HepG2 (cell line): ENCODE measurements at regions not wholly inside any gene's neighbourhood (a gene's known extent, or its start where the extent isn't known, plus 50 kb on each side); places are given as distances from the start of the nearest gene placed in this dataset.

Experiments
- ADNP ChIP-seq: sonication (generic); formaldehyde crosslinking; IDR thresholded peaks from 2 replicates; pipeline ENCODE4 v1.4.0; 2020; ENCODE audit warnings: missing genetic modification reagents
- AHDC1 ChIP-seq: sonication (generic); formaldehyde crosslinking; IDR thresholded peaks from 2 replicates; pipeline ENCODE4 v1.5.1; 2020; ENCODE audit warnings: mild to moderate bottlenecking, missing genetic modification reagents, borderline replicate concordance
- BRF2 ChIP-seq: sonication (generic); formaldehyde crosslinking; IDR thresholded peaks from 2 replicates; pipeline ENCODE4 v1.8.1; 2022; ENCODE audit warnings: mild to moderate bottlenecking, missing genetic modification reagents
- CREBL2 ChIP-seq: sonication (generic); formaldehyde crosslinking; IDR thresholded peaks from 2 replicates; pipeline ENCODE4 v1.8.1; 2023; ENCODE audit warnings: missing genetic modification reagents, mild to moderate bottlenecking, borderline replicate concordance
- EP300 ChIP-seq, 3 experiments: sonication (generic) in 1 of 3; formaldehyde crosslinking in 1 of 3; IDR thresholded peaks; 2 replicates each; pipeline versions ENCODE4 v1.5.1 to v1.6.1; 2011 to 2020; ENCODE audit warnings: low read depth in 2 of 3, low read length in 2 of 3, borderline replicate concordance in 1 of 3, improper control_type of control experiment in 1 of 3, mild to moderate bottlenecking in 1 of 3, missing genetic modification reagents in 1 of 3, moderate library complexity in 1 of 3
- ERF ChIP-seq: IDR thresholded peaks from 2 replicates; pipeline ENCODE4 v1.6.1; 2018; ENCODE audit warnings: missing biosample characterization, missing genetic modification reagents
- IRF1 ChIP-seq: sonication (generic); formaldehyde crosslinking; IDR thresholded peaks from 2 replicates; pipeline ENCODE4 v1.4.0; 2020; ENCODE audit warnings: low read depth, mild to moderate bottlenecking, missing genetic modification reagents
- JARID2 ChIP-seq: sonication (generic); formaldehyde crosslinking; IDR thresholded peaks from 2 replicates; pipeline ENCODE4 v1.8.1; 2023; ENCODE audit warnings: missing genetic modification reagents, inconsistent platforms; ENCODE audit not compliant: insufficient replicate concordance
- JUND ChIP-seq: sonication (generic); formaldehyde crosslinking; IDR thresholded peaks from 2 replicates; pipeline ENCODE4 v1.8.0; 2022; ENCODE audit warnings: mild to moderate bottlenecking, missing genetic modification reagents
- MXD3 ChIP-seq: IDR thresholded peaks from 2 replicates; pipeline ENCODE4 v1.6.1; 2016; ENCODE audit warnings: mild to moderate bottlenecking, missing biosample characterization, missing genetic modification reagents
- RXRA ChIP-seq: sonication (generic); formaldehyde crosslinking; IDR thresholded peaks from 2 replicates; pipeline ENCODE4 v1.5.1; 2020; ENCODE audit warnings: missing genetic modification reagents
- SKIL ChIP-seq: sonication (generic); formaldehyde crosslinking; IDR thresholded peaks from 2 replicates; pipeline ENCODE4 v1.8.0; 2022; ENCODE audit warnings: missing genetic modification reagents, mild to moderate bottlenecking, moderate library complexity, borderline replicate concordance
- TOPORS ChIP-seq: sonication (generic); formaldehyde crosslinking; IDR thresholded peaks from 2 replicates; pipeline ENCODE4 v1.8.0; 2023; ENCODE audit warnings: mild to moderate bottlenecking, missing genetic modification reagents
- ZFP37 ChIP-seq: sonication (generic); formaldehyde crosslinking; IDR thresholded peaks from 2 replicates; pipeline ENCODE4 v1.4.0; 2020; ENCODE audit warnings: missing genetic modification reagents, borderline replicate concordance
- ZIK1 ChIP-seq: sonication (generic); formaldehyde crosslinking; IDR thresholded peaks from 2 replicates; pipeline ENCODE4 v1.5.0; 2020; ENCODE audit warnings: mild to moderate bottlenecking, low read depth, missing genetic modification reagents, borderline replicate concordance
- ZNF556 ChIP-seq: sonication (generic); formaldehyde crosslinking; IDR thresholded peaks from 2 replicates; pipeline ENCODE4 v1.4.0; 2020; ENCODE audit warnings: mild to moderate bottlenecking, missing genetic modification reagents, borderline replicate concordance
- ZNF816 ChIP-seq: sonication (generic); formaldehyde crosslinking; IDR thresholded peaks from 2 replicates; pipeline ENCODE4 v1.8.0; 2022; ENCODE audit warnings: missing genetic modification reagents, mild to moderate bottlenecking, borderline replicate concordance

- TF ChIP-seq ADNP (CRISPR knock-in tag) (peak; percentile 80), ZNF816 (CRISPR knock-in tag) (peak; percentile 68; the same call in 1 of the 2 replicates), ZNF556 (CRISPR knock-in tag) (peak; percentile 87), JUND (CRISPR knock-in tag) (peak; percentile 38; the same call in 1 of the 2 replicates), ZFP37 (CRISPR knock-in tag) (no peak), JARID2 (CRISPR knock-in tag) (no peak), AHDC1 (CRISPR knock-in tag) (peak; percentile 84), ZIK1 (CRISPR knock-in tag) (no peak; the same call in 1 of the 2 replicates), SKIL (CRISPR knock-in tag) (peak; percentile 87), ERF (CRISPR knock-in tag) (peak; percentile 56), BRF2 (CRISPR knock-in tag) (no peak; the same call in 1 of the 2 replicates), EP300 (IDR thresholded peaks at IDR 0.05; ENCODE audit: low read depth in 2 of 2, low read length in 2 of 2) (peak; percentile 90 to 98), EP300 (CRISPR knock-in tag; IDR thresholded peaks at IDR 0.05; ENCODE audit: borderline replicate concordance) (peak; percentile 98), TOPORS (peak; percentile 56), IRF1 (CRISPR knock-in tag) (peak; percentile 86), CREBL2 (no peak), MXD3 (CRISPR knock-in tag) (peak; percentile 64; the same call in 1 of the 2 replicates), RXRA (peak; percentile 72)
These were observed 115.2 kb downstream of the CEBPB start (continued) for GRCh38 chr20:50305636-50306477.
